ENCODE measurements at regions not wholly inside any gene's neighbourhood (a gene's known extent, or its start where the extent isn't known, plus 50 kb on each side); places are given as distances from the start of the nearest gene placed in this dataset.

- no peak for TF ChIP-seq CTCF (IDR thresholded peaks at IDR 0.05)
- no peak for TF ChIP-seq POLR2A (IDR thresholded peaks at IDR 0.05)
These were observed 224.7 kb upstream of the TBC1D5 start for GRCh38 chr3:17967111-17967510.
